H1 (cell line): ENCODE measurements at regions not wholly inside any gene's neighbourhood (a gene's known extent, or its start where the extent isn't known, plus 50 kb on each side); places are given as distances from the start of the nearest gene placed in this dataset.

Experiments used
- CTCF ChIA-PET: fragments of 300-600 bp; sonication (Branson Sonifier 250); formaldehyde crosslinking; loops from one replicate; lab custom pipeline; 2021; ENCODE audit not compliant: partially characterized antibody; lab: Charles Lee
- POLR2A ChIA-PET: fragments of 300-600 bp; sonication (Branson Sonifier 250); formaldehyde crosslinking; loops from one replicate; lab custom pipeline; 2021; ENCODE audit warnings: inconsistent platforms; ENCODE audit not compliant: partially characterized antibody; lab: Charles Lee
- DNase-seq, 2 experiments: peaks; one replicate each; pipeline versions ENCODE4 v3.0.0 to v3.0.0-alpha.2; 2010 to 2022; ENCODE audit warnings: low spot score in 2 of 2, low read depth in 1 of 2, mixed read lengths in 1 of 2
- FAIRE-seq: peaks from 2 replicates; lab custom pipeline; 2011; peaks lifted over from hg19 to GRCh38; lab: Jason Lieb, UNC
- H2AFZ ChIP-seq: 2 replicates; pipeline ENCODE4 v1.8.1; 2012; ENCODE audit warnings: low read length, inconsistent platforms
- H2AK5ac ChIP-seq: 2 replicates; pipeline ENCODE4 v1.6.1; 2013; ENCODE audit warnings: low read depth, low read length
- H2BK120ac ChIP-seq: replicated peaks from 2 replicates; pipeline ENCODE3; 2013; ENCODE audit warnings: low read depth, low read length, inconsistent platforms
- H2BK12ac ChIP-seq: 2 replicates; pipeline ENCODE4 v1.6.1; 2013; ENCODE audit warnings: low read depth, low read length
- H2BK15ac ChIP-seq: 2 replicates; pipeline ENCODE4 v1.6.1; 2013; ENCODE audit warnings: low read length
- H2BK20ac ChIP-seq: 2 replicates; pipeline ENCODE4 v1.6.1; 2013; ENCODE audit warnings: low read length
- H2BK5ac ChIP-seq: 2 replicates; pipeline ENCODE4 v1.6.1; 2013; ENCODE audit warnings: low read depth, low read length
- H3K14ac ChIP-seq: 2 replicates; pipeline ENCODE4 v1.6.1; 2013; ENCODE audit warnings: inconsistent platforms; ENCODE audit not compliant: insufficient read length
- H3K18ac ChIP-seq: 2 replicates; pipeline ENCODE4 v1.6.1; 2013; ENCODE audit warnings: low read length; ENCODE audit errors: extremely low read depth
- H3K23ac ChIP-seq: 2 replicates; pipeline ENCODE4 v1.6.1; 2013; ENCODE audit warnings: inconsistent platforms; ENCODE audit not compliant: insufficient read length
- H3K23me2 ChIP-seq: 2 replicates; pipeline ENCODE4 v1.6.1; 2013; ENCODE audit warnings: low read depth, low read length
- H3K27ac ChIP-seq: 2 replicates; pipeline ENCODE4 v1.6.1; 2011; ENCODE audit warnings: low read depth, low read length, inconsistent platforms
- H3K27me3 ChIP-seq, 4 experiments: replicated peaks in 1 of 4; 1 replicate in 1 of 4; 2 replicates in 3 of 4; pipeline versions ENCODE4 v1.6.1 to v1.8.1; 2011 to 2013; ENCODE audit warnings: low read length in 3 of 4, mild to moderate bottlenecking in 3 of 4, inconsistent platforms in 2 of 4, mixed read lengths in 2 of 4, moderate library complexity in 1 of 4; ENCODE audit not compliant: control insufficient read depth in 3 of 4, insufficient read depth in 3 of 4; ENCODE audit errors: extremely low read depth in 1 of 4
- H3K36me3 ChIP-seq, 4 experiments: 2 replicates each; pipeline versions ENCODE4 v1.6.1 to v1.8.1; 2011 to 2013; ENCODE audit warnings: mild to moderate bottlenecking in 4 of 4, low read length in 3 of 4, moderate library complexity in 2 of 4, control low read depth in 1 of 4, inconsistent platforms in 1 of 4; ENCODE audit not compliant: insufficient read depth in 4 of 4, control insufficient read depth in 2 of 4
- H3K4ac ChIP-seq: replicated peaks from 2 replicates; pipeline ENCODE3; 2013; ENCODE audit warnings: low read length, low read depth, mixed read lengths, inconsistent platforms; ENCODE audit not compliant: insufficient read length
- H3K4me1 ChIP-seq, 4 experiments: replicated peaks in 1 of 4; 1 replicate in 1 of 4; 2 replicates in 3 of 4; pipeline versions ENCODE4 v1.6.1 to v1.8.1; 2011 to 2013; ENCODE audit warnings: low read length in 3 of 4, inconsistent platforms in 2 of 4, mixed read lengths in 1 of 4; ENCODE audit not compliant: insufficient read depth in 4 of 4, control insufficient read depth in 3 of 4
- H3K4me2 ChIP-seq, 2 experiments: 2 replicates each; pipeline versions ENCODE4 v1.6.1 to v1.8.1; 2011 to 2013; ENCODE audit warnings: low read depth in 2 of 2, low read length in 2 of 2, control low read depth in 1 of 2, inconsistent platforms in 1 of 2, mild to moderate bottlenecking in 1 of 2; ENCODE audit not compliant: insufficient read depth in 1 of 2
- H3K4me3 ChIP-seq, 4 experiments: fragments of 200-600, 300-600 bp in 1 of 4; sonication (generic), shearing (Covaris generic), sonication (Bioruptor Twin) in 1 of 4; 2 replicates each; pipeline versions ENCODE4 v1.5.1 to v1.8.1; 2011 to 2016; ENCODE audit warnings: low read length in 4 of 4, low read depth in 3 of 4, control low read depth in 2 of 4, inconsistent platforms in 2 of 4, mild to moderate bottlenecking in 2 of 4, mixed read lengths in 1 of 4, moderate library complexity in 1 of 4; ENCODE audit not compliant: insufficient read depth in 2 of 4; ENCODE audit errors: extremely low read depth in 1 of 4
- H3K56ac ChIP-seq: replicated peaks from 2 replicates; pipeline ENCODE3; 2013; ENCODE audit warnings: low read depth, mild to moderate bottlenecking, mixed read lengths, low read length, inconsistent platforms; ENCODE audit not compliant: insufficient read length
- H3K79me1 ChIP-seq: 2 replicates; pipeline ENCODE4 v1.6.1; 2013; ENCODE audit warnings: low read depth, low read length, control low read depth
- H3K79me2 ChIP-seq, 2 experiments: 2 replicates each; pipeline versions ENCODE4 v1.6.1 to v1.8.1; 2012 to 2013; ENCODE audit warnings: low read length in 2 of 2, mild to moderate bottlenecking in 2 of 2, inconsistent platforms in 1 of 2; ENCODE audit not compliant: insufficient read depth in 2 of 2, control insufficient read depth in 1 of 2
- H3K9ac ChIP-seq, 4 experiments: replicated peaks in 1 of 4; 1 replicate in 1 of 4; 2 replicates in 3 of 4; pipeline versions ENCODE4 v1.6.1 to v1.8.1; 2011 to 2013; ENCODE audit warnings: low read depth in 3 of 4, low read length in 3 of 4, control low read depth in 2 of 4, mild to moderate bottlenecking in 2 of 4, moderate library complexity in 2 of 4, inconsistent platforms in 1 of 4; ENCODE audit errors: extremely low read depth in 1 of 4
- H3K9me3 ChIP-seq, 2 experiments: 2 replicates each; pipeline versions ENCODE4 v1.6.1 to v1.8.1; 2012 to 2013; ENCODE audit warnings: mild to moderate bottlenecking in 2 of 2, moderate library complexity in 2 of 2, control low read depth in 1 of 2, inconsistent platforms in 1 of 2, low read depth in 1 of 2, low read length in 1 of 2, mixed read lengths in 1 of 2; ENCODE audit not compliant: insufficient read depth in 2 of 2
- H4K20me1 ChIP-seq, 2 experiments: replicated peaks in 1 of 2; 2 replicates each; pipeline versions ENCODE3 to v1.8.1; 2011 to 2013; ENCODE audit warnings: inconsistent platforms in 2 of 2, low read length in 2 of 2, mild to moderate bottlenecking in 1 of 2; ENCODE audit not compliant: insufficient read depth in 2 of 2, control insufficient read depth in 1 of 2
- H4K5ac ChIP-seq: 2 replicates; pipeline ENCODE4 v1.6.1; 2013; ENCODE audit warnings: low read length, low read depth, mixed read lengths, inconsistent platforms; ENCODE audit not compliant: insufficient read length
- H4K8ac ChIP-seq: 2 replicates; pipeline ENCODE4 v1.8.0; 2013; ENCODE audit warnings: mild to moderate bottlenecking, moderate library complexity, low read length, inconsistent platforms; ENCODE audit not compliant: insufficient read depth; ENCODE audit errors: extremely low read depth
- H4K91ac ChIP-seq: replicated peaks from 2 replicates; pipeline ENCODE3; 2013; ENCODE audit warnings: low read length, mixed read lengths, inconsistent platforms; ENCODE audit not compliant: insufficient read length
- ASH2L ChIP-seq: fragments of 200-600, 300-600 bp; sonication (generic); IDR thresholded peaks from one replicate; pipeline ENCODE4 v1.7.1; 2017; ENCODE audit warnings: low read length
- BCL11A ChIP-seq, 2 experiments: IDR thresholded peaks; one replicate each; pipeline ENCODE4 v1.6.1; 2011; ENCODE audit warnings: low read depth in 2 of 2, low read length in 2 of 2, mild to moderate bottlenecking in 2 of 2
- CBX5 ChIP-seq: fragments of 300-800, 300-1000 bp; sonication (generic); IDR thresholded peaks from 2 replicates; pipeline ENCODE4 v1.7.1; 2016; ENCODE audit warnings: antibody characterized with exemption, low read length, low read depth
- CBX8 ChIP-seq: fragments of 300-800, 300-1000 bp; sonication (generic); IDR thresholded peaks from 2 replicates; pipeline ENCODE4 v1.7.1; 2016; ENCODE audit warnings: low read depth, low read length, borderline replicate concordance
- CEBPB ChIP-seq: IDR thresholded peaks from 2 replicates; pipeline ENCODE4 v1.6.1; 2012; ENCODE audit warnings: low read depth, low read length
- CTCF ChIP-seq, 3 experiments: IDR thresholded peaks; 1 replicate in 2 of 3; 2 replicates in 1 of 3; pipeline versions ENCODE4 v1.5.1 to v1.6.1; 2011; ENCODE audit warnings: low read length in 3 of 3, mild to moderate bottlenecking in 3 of 3, inconsistent platforms in 2 of 3, low read depth in 1 of 3, moderate library complexity in 1 of 3; ENCODE audit not compliant: insufficient read depth in 1 of 3; ENCODE audit errors: control extremely low read depth in 1 of 3
- EZH2 ChIP-seq: fragments of 200-600 bp; sonication (generic); IDR thresholded peaks from 2 replicates; pipeline ENCODE4 v1.7.1; 2012; ENCODE audit warnings: low read depth, mild to moderate bottlenecking, moderate library complexity, low read length, inconsistent platforms; ENCODE audit not compliant: severe bottlenecking
- JUN ChIP-seq: IDR thresholded peaks from 2 replicates; pipeline ENCODE4 v1.6.1; 2011; ENCODE audit warnings: low read depth, mild to moderate bottlenecking, improper control_type of control experiment, low read length
- KDM5A ChIP-seq: fragments of 200-600 bp; IDR thresholded peaks from 2 replicates; pipeline ENCODE4 v1.7.1; 2012; ENCODE audit warnings: mild to moderate bottlenecking, low read length, inconsistent platforms, mixed read lengths
- POU5F1 ChIP-seq: IDR thresholded peaks from 2 replicates; pipeline ENCODE4 v1.6.1; 2011; ENCODE audit warnings: low read depth, mild to moderate bottlenecking, low read length, moderate library complexity
- SP2 ChIP-seq: IDR thresholded peaks from 2 replicates; pipeline ENCODE4 v1.6.1; 2012; ENCODE audit warnings: mild to moderate bottlenecking, low read length, inconsistent platforms
- WGBS, 2 experiments: shearing (Covaris generic) in 1 of 2; methylation state at CpG; one replicate each; pipeline versions ENCODE4 v1.1.6 to v1.1.7; 2013 to 2015; ENCODE audit warnings: low lambda C conversion rate in 2 of 2, mixed read lengths in 2 of 2, inconsistent platforms in 1 of 2, low coverage in 1 of 2, missing lambda C conversion rate in 1 of 2; ENCODE audit not compliant: insufficient replicate concordance in 2 of 2, insufficient coverage in 1 of 2, insufficient read length in 1 of 2; ENCODE audit errors: extremely low coverage in 1 of 2, missing lambda C conversion rate in 1 of 2; 5-methylcytosine and 5-hydroxymethylcytosine counted together

DNA sequence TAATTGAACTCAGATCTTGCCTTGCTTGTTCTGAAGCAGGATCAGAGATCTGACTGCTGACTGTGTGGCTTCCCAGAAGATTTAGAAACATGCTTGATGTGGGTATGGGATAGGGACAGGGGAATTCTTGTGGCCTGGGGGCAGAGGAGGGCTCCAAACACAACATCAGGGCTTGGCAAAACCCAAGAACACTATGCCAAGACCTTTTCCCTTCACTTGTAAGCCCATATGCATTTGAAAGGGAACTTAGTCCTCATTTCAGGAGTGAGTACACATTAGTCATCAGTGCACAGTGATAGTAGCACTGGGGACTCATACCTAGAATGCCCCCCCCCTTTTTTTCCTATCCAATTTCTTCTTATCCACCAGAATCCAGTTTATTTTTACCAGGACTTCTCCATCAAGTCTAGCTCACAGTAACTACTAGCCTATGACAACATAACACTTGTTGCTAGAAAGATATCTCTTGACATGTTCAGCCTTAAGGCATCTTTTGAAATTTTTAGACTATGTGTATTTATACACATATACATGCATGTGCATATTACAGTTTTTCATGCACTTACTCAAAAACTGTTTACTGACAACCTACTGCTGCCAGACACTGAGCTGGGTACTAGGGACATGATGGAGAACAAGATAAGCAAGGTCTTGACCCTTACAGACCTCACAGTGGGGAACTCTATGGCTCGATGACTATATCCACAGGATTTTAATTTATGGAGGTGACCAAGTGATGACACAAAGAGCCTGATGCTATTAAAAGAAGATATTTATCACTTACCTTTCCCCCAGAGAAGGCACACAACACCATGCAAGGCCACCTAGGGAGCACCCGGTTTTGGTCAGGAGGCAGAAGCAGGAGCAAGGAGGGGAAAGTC lies 158.3 kb upstream of the MAP3K1 start:
- no peak overlapping the region for H3K9ac ChIP-seq
- H2BK120ac ChIP-seq: no peak overlapping the region
- H3K18ac ChIP-seq: no peak overlapping the region
- H3K4me1 ChIP-seq: no peaks in the 10 kb centered on the region; a peak in 1 of 7 replicates
- H4K5ac ChIP-seq: no peak overlapping the region
- H2BK5ac ChIP-seq: no peak overlapping the region
- WGBS, 2 experiments: 89% methylated on average over 2 of the region's 2 CpGs; no CpG with 5 or more reads in 1 of the 2 experiments
- DNase-seq (no peak), FAIRE-seq (no peak)
- no peak overlapping the region for H2AFZ ChIP-seq
- no peaks in the 10 kb centered on the region for H4K20me1 ChIP-seq
- H2BK12ac ChIP-seq: no peak overlapping the region
- H2BK20ac ChIP-seq: no peak overlapping the region
- no peak overlapping the region for H2BK15ac ChIP-seq
- H3K23me2 ChIP-seq: no peaks in the 10 kb centered on the region
- no peak overlapping the region for H4K8ac ChIP-seq
- no peak overlapping the region for H3K4me2 ChIP-seq
- CTCF ChIA-PET: interaction anchor here (1.0 kb wide), 1 partner anchor 162 kb away, joined by 4 read pairs; no protein-coding TSS in a partner anchor
- no peak overlapping the region for H2AK5ac ChIP-seq
- no peak overlapping the region for H3K4ac ChIP-seq
- H4K91ac ChIP-seq: no peak overlapping the region
- H3K23ac ChIP-seq: no peak overlapping the region
- H3K4me3 ChIP-seq: no peak overlapping the region
- no peaks in the 10 kb centered on the region for H3K9me3 ChIP-seq
- no peaks in the 10 kb centered on the region for H3K79me1 ChIP-seq
- POLR2A ChIA-PET: no interaction called here
- H3K27me3 ChIP-seq: no peaks in the 10 kb centered on the region
- no peak overlapping the region for H3K56ac ChIP-seq
- H3K79me2 ChIP-seq: no peaks in the 10 kb centered on the region
- H3K36me3 ChIP-seq: no peaks in the 10 kb centered on the region
- no peak overlapping the region for H3K27ac ChIP-seq
- H3K14ac ChIP-seq: no peak overlapping the region
- TF ChIP-seq CBX5 (no peak), CEBPB (no peak), KDM5A (no peak), CBX8 (no peak), BCL11A (IDR thresholded peaks at IDR 0.05; ENCODE audit: low read depth in 2 of 2, low read length in 2 of 2) (no peak), POU5F1 (no peak), ASH2L (no peak), EZH2 (no peak), CTCF (IDR thresholded peaks at IDR 0.05; ENCODE audit: control extremely low read depth in 1 of 3, insufficient read depth in 1 of 3, low read depth in 1 of 3, low read length in 3 of 3) (no peak), JUN (no peak), SP2 (no peak)
